B cell (primary cell): ENCODE measurements at regions not wholly inside any gene's neighbourhood (a gene's known extent, or its start where the extent isn't known, plus 50 kb on each side); places are given as distances from the start of the nearest gene placed in this dataset.

Experiments
- EZH2 ChIP-seq: IDR thresholded peaks from 2 replicates; pipeline ENCODE4 v1.6.1; 2012; ENCODE audit warnings: borderline replicate concordance, low read depth, mild to moderate bottlenecking, moderate library complexity, low read length; ENCODE audit not compliant: insufficient read depth, poor library complexity, severe bottlenecking
- TF ChIP-seq, protein P1 (sequence below): fragments of 200-600 bp; IDR thresholded peaks from one replicate; pipeline ENCODE4 v1.8.0; 2022; ENCODE audit warnings: antibody characterized with exemption, mild to moderate bottlenecking

- TF ChIP-seq, protein P1, sequence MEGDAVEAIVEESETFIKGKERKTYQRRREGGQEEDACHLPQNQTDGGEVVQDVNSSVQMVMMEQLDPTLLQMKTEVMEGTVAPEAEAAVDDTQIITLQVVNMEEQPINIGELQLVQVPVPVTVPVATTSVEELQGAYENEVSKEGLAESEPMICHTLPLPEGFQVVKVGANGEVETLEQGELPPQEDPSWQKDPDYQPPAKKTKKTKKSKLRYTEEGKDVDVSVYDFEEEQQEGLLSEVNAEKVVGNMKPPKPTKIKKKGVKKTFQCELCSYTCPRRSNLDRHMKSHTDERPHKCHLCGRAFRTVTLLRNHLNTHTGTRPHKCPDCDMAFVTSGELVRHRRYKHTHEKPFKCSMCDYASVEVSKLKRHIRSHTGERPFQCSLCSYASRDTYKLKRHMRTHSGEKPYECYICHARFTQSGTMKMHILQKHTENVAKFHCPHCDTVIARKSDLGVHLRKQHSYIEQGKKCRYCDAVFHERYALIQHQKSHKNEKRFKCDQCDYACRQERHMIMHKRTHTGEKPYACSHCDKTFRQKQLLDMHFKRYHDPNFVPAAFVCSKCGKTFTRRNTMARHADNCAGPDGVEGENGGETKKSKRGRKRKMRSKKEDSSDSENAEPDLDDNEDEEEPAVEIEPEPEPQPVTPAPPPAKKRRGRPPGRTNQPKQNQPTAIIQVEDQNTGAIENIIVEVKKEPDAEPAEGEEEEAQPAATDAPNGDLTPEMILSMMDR = no peak
- TF ChIP-seq EZH2 = no peak
Observed at GRCh38 chr2:114254875-114255274, 187.6 kb upstream of the DPP10 start.
